Central memory CD4-positive, alpha-beta T cell (primary cell): ENCODE measurements at regions not wholly inside any gene's neighbourhood (a gene's known extent, or its start where the extent isn't known, plus 50 kb on each side); places are given as distances from the start of the nearest gene placed in this dataset.
"Not testable (repeated sequence)": the region's sequence is repeated elsewhere in the genome, so short reads cannot be mapped to it uniquely, and the experiment has no call there.

ENCODE experiments used
- DNase-seq: peaks from one replicate; pipeline ENCODE4 v3.0.0; 2022

DNA sequence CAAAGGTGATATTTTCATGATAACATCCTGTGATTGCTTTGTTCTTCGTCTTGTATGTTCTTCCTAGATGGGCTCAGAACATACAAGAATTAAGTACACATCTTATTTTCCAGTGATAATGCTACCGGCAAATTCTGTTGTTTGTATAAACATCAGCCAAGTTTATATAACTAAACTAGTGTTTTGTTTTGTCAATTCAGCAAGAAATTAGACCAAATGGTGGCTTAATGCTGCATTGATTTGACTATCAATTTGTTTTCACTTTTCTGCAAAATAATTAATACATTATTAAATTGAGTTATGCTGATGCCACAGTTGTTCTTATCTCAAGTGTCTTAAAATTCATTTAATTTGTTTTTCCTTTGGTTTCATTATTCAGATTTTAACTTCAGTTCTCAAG is 177.7 kb downstream of the OR4F29 start:
- not testable (repeated sequence) for DNase-seq

DNA sequence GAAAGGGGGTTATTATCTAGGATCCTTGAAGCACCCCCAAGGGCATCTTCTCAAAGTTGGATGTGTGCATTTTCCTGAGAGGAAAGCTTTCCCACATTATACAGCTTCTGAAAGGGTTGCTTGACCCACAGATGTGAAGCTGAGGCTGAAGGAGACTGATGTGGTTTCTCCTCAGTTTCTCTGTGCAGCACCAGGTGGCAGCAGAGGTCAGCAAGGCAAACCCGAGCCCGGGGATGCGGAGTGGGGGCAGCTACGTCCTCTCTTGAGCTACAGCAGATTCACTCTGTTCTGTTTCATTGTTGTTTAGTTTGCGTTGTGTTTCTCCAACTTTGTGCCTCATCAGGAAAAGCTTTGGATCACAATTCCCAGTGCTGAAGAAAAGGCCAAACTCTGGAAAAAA is 183.7 kb downstream of the OR4F29 start:
- DNase-seq = peak; percentile 49
